ENCODE measurements at regions not wholly inside any gene's neighbourhood (a gene's known extent, or its start where the extent isn't known, plus 50 kb on each side); places are given as distances from the start of the nearest gene placed in this dataset.

- DNase-seq (ENCODE audit: low read depth, low spot score) = no peak
- no peak overlapping the region for H3K27ac ChIP-seq (ENCODE audit: low read depth, low read length)
- ChIA-PET CTCF (no interaction called here), POLR2A (no interaction called here)
- TF ChIP-seq, protein P1, sequence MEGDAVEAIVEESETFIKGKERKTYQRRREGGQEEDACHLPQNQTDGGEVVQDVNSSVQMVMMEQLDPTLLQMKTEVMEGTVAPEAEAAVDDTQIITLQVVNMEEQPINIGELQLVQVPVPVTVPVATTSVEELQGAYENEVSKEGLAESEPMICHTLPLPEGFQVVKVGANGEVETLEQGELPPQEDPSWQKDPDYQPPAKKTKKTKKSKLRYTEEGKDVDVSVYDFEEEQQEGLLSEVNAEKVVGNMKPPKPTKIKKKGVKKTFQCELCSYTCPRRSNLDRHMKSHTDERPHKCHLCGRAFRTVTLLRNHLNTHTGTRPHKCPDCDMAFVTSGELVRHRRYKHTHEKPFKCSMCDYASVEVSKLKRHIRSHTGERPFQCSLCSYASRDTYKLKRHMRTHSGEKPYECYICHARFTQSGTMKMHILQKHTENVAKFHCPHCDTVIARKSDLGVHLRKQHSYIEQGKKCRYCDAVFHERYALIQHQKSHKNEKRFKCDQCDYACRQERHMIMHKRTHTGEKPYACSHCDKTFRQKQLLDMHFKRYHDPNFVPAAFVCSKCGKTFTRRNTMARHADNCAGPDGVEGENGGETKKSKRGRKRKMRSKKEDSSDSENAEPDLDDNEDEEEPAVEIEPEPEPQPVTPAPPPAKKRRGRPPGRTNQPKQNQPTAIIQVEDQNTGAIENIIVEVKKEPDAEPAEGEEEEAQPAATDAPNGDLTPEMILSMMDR (IDR thresholded peaks at IDR 0.05; ENCODE audit: low read depth, low read length) = no peak
- H3K27me3 ChIP-seq (ENCODE audit: control insufficient read depth, insufficient read depth, low read length) = peaks cover 5% of the 10 kb centered on the region
- H3K4me3 ChIP-seq (ENCODE audit: low read depth, low read length) = no peak overlapping the region
- H3K9me3 ChIP-seq (ENCODE audit: control insufficient read depth, insufficient read depth, low read length) = no peaks in the 10 kb centered on the region
Measured at GRCh38 chr15:79163395-79163794, 72.8 kb upstream of the RASGRF1 start.

- DNase-seq (ENCODE audit: low read depth, low spot score) = no peak
- no peak overlapping the region for H3K4me3 ChIP-seq (ENCODE audit: low read depth, low read length)
- H3K27ac ChIP-seq (ENCODE audit: low read depth, low read length) = no peak overlapping the region
- H3K9me3 ChIP-seq (ENCODE audit: control insufficient read depth, insufficient read depth, low read length) = no peaks in the 10 kb centered on the region
- TF ChIP-seq, protein P1 (IDR thresholded peaks at IDR 0.05; ENCODE audit: low read depth, low read length) = no peak
- H3K27me3 ChIP-seq (ENCODE audit: control insufficient read depth, insufficient read depth, low read length) = peaks cover 5% of the 10 kb centered on the region
- CTCF ChIA-PET = no interaction called here
- POLR2A ChIA-PET = no interaction called here
Measured at GRCh38 chr15:79161837-79162508, 71.4 kb upstream of the RASGRF1 start.

DNA sequence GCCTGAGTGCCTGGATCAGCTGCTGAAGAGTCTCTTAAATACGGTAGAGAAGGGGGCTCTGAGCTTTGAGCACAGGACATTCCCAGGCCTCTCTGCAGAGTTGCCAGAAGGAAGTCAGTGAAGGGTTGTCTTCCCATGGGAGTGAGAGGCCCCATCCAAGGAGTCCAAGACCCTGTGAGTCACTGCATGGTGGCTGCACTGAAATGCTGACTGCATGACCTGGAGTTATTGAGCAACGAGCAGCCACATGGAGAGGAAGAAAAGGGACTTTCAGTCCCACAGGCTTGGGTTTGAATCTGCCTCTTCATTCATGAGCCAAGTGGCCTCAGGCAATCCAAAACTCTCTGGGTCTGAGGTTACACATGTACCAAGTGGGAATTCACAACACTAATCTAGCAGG, 69.6 kb upstream of the RASGRF1 start:
- Histone ChIP-seq H3K4me3 (ENCODE audit: low read depth, low read length) (no peak overlapping the region), H3K9me3 (ENCODE audit: control insufficient read depth, insufficient read depth, low read length) (no peaks in the 10 kb centered on the region), H3K27me3 (ENCODE audit: control insufficient read depth, insufficient read depth, low read length) (peaks cover 7% of the 10 kb centered on the region), H3K27ac (ENCODE audit: low read depth, low read length) (no peak overlapping the region)
- CTCF ChIA-PET = no interaction called here
- DNase-seq (ENCODE audit: low read depth, low spot score) = no peak
- TF ChIP-seq, protein P1 (IDR thresholded peaks at IDR 0.05; ENCODE audit: low read depth, low read length) = no peak
- POLR2A ChIA-PET = no interaction called here

DNA sequence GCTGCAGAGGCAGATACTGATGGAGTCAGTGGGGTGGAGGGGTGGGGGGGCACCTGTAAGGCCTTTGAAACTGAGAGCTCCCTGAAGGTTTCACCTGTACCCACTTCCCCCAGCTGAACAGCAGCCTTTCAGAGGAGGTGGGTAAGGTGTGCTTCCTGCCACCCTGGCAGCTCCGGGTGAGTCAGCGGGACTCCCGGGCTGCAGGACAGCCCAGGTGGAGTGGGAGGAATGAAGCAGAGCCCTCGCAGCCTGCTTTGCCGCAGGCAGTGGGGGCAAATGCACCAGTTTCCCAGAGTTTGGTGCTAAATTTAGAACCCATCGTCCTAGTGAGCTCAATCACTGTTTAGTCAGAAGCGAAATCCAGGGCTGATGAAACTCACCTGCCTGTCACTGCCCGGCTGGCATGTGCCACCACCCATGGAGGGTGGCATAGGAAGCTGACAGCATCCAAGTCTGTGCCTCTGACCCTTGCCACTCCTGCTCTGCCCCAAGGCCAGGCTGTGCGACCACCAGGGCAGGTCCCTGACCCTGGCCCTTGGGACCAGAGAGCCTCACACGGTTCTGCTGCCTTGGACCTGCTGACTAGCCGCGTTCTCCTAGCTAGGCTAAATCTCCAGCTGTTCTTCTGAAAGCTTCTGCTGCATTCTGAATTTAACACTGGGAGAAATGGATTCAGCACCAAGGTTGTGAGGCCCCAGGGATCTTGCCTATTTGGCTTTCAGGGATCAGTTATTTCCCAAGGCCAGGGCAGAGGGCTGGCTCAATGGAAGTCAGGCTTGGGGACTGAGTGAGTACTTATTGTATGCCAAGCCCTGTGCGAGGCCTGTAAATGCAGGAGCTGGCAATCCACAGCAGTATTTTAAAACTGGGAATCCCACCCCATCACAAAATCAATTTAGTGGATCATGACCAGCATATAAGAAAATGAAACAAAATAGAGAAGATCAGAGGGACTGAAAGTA, 67.3 kb upstream of the RASGRF1 start:
- Histone ChIP-seq H3K27ac (ENCODE audit: low read depth, low read length) (no peak overlapping the region), H3K4me3 (ENCODE audit: low read depth, low read length) (no peak overlapping the region), H3K27me3 (ENCODE audit: control insufficient read depth, insufficient read depth, low read length) (peaks cover 9% of the 10 kb centered on the region), H3K9me3 (ENCODE audit: control insufficient read depth, insufficient read depth, low read length) (no peaks in the 10 kb centered on the region)
- ChIA-PET CTCF (interaction anchor here (0.7 to 0.9 kb wide), 2 partner anchors 27 kb away, joined by 3 to 4 read pairs; no protein-coding TSS in a partner anchor), POLR2A (no interaction called here)
- no peak for DNase-seq (ENCODE audit: low read depth, low spot score)
- TF ChIP-seq, protein P1 (IDR thresholded peaks at IDR 0.05; ENCODE audit: low read depth, low read length) = no peak

All from AG04450 (cell line).